ENCODE measurements at regions not wholly inside any gene's neighbourhood (a gene's known extent, or its start where the extent isn't known, plus 50 kb on each side); places are given as distances from the start of the nearest gene placed in this dataset.

- no peak for TF ChIP-seq NFIC (IDR thresholded peaks at IDR 0.05)
Measured at GRCh38 chr9:71233646-71234045, 112.2 kb upstream of the TRPM3 start.

GRCh38 chr9:71223953-71224538 is 102.6 kb upstream of the TRPM3 start:
- TF ChIP-seq RAD21 (IDR thresholded peaks at IDR 0.05; ENCODE audit: low read depth), result no peak
- TF ChIP-seq EGR1 (IDR thresholded peaks at IDR 0.05), result no peak
- no peak for TF ChIP-seq USF1 (IDR thresholded peaks at IDR 0.05)
- no peak for TF ChIP-seq ZBTB7A (IDR thresholded peaks at IDR 0.05; ENCODE audit: low read depth)
- TF ChIP-seq NFIC (IDR thresholded peaks at IDR 0.05), result no peak
- TF ChIP-seq REST (IDR thresholded peaks at IDR 0.05; ENCODE audit: low read depth), result no peak
- no peak for TF ChIP-seq EP300 (IDR thresholded peaks at IDR 0.05; ENCODE audit: borderline replicate concordance)
- TF ChIP-seq TCF12 (IDR thresholded peaks at IDR 0.05; ENCODE audit: low read depth), result no peak
- TF ChIP-seq CREB1 (IDR thresholded peaks at IDR 0.05; ENCODE audit: low read depth), result no peak
- no peak for TF ChIP-seq YY1 (IDR thresholded peaks at IDR 0.05; ENCODE audit: low read depth)

DNA sequence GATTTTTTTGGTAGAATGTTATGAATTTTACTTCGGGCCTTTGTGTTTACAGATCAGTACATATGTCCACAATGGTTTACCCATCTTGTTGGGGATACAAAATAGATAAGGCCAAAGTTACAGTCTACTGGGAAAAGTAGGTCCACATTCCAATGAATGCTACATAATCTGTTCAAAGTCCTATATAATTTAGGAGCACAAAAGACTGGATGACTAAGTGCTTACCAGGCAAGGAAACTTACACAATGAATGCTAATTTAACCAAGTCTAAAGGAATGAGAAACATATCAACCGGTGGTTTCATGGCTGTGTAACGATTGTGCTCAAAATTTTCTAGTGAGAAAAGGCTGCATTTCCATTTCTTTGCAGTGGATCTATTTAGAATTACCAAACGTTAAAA is 97.4 kb upstream of the TRPM3 start:
- no peak for TF ChIP-seq TAF1 (IDR thresholded peaks at IDR 0.05; ENCODE audit: low read depth)
- TF ChIP-seq RAD21 (IDR thresholded peaks at IDR 0.05; ENCODE audit: low read depth), result no peak
- no peak for TF ChIP-seq NFIC (IDR thresholded peaks at IDR 0.05)
- TF ChIP-seq, protein P1, sequence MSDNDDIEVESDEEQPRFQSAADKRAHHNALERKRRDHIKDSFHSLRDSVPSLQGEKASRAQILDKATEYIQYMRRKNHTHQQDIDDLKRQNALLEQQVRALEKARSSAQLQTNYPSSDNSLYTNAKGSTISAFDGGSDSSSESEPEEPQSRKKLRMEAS (IDR thresholded peaks at IDR 0.05), result no peak
- TF ChIP-seq TCF12 (IDR thresholded peaks at IDR 0.05; ENCODE audit: low read depth), result no peak
- no peak for TF ChIP-seq ZBTB7A (IDR thresholded peaks at IDR 0.05; ENCODE audit: low read depth)
- no peak for TF ChIP-seq FOXM1 (IDR thresholded peaks at IDR 0.05; ENCODE audit: borderline replicate concordance, low read depth)
- TF ChIP-seq EGR1 (IDR thresholded peaks at IDR 0.05), result no peak
- TF ChIP-seq CREB1 (IDR thresholded peaks at IDR 0.05; ENCODE audit: low read depth), result no peak
- no peak for TF ChIP-seq YY1 (IDR thresholded peaks at IDR 0.05; ENCODE audit: low read depth)
- TF ChIP-seq EP300 (IDR thresholded peaks at IDR 0.05; ENCODE audit: borderline replicate concordance), result no peak
- TF ChIP-seq TEAD4 (IDR thresholded peaks at IDR 0.05), result no peak
- no peak for TF ChIP-seq REST (IDR thresholded peaks at IDR 0.05; ENCODE audit: low read depth)
- no peak for TF ChIP-seq USF1 (IDR thresholded peaks at IDR 0.05)
- no peak for TF ChIP-seq CEBPB (IDR thresholded peaks at IDR 0.05)

GRCh38 chr9:71213633-71214032 is 92.2 kb upstream of the TRPM3 start:
- no peak for TF ChIP-seq ZBTB7A (IDR thresholded peaks at IDR 0.05; ENCODE audit: low read depth)
- TF ChIP-seq TCF12 (IDR thresholded peaks at IDR 0.05; ENCODE audit: low read depth), result no peak
- no peak for TF ChIP-seq NFIC (IDR thresholded peaks at IDR 0.05)
- no peak for TF ChIP-seq EP300 (IDR thresholded peaks at IDR 0.05; ENCODE audit: borderline replicate concordance)
- no peak for TF ChIP-seq USF1 (IDR thresholded peaks at IDR 0.05)
- TF ChIP-seq REST (IDR thresholded peaks at IDR 0.05; ENCODE audit: low read depth), result no peak

- TF ChIP-seq RAD21 (IDR thresholded peaks at IDR 0.05; ENCODE audit: low read depth) (0 out of 2 replicates have a peak, but pooled peaks have one; percentile 7), EP300 (IDR thresholded peaks at IDR 0.05; ENCODE audit: borderline replicate concordance) (no peak)
Measured at GRCh38 chr9:71210326-71210725, 88.9 kb upstream of the TRPM3 start.

All from Ishikawa (cell line).